Panc1 (cell line): ENCODE measurements at regions not wholly inside any gene's neighbourhood (a gene's known extent, or its start where the extent isn't known, plus 50 kb on each side); places are given as distances from the start of the nearest gene placed in this dataset.

ENCODE experiments used
- CTCF ChIP-seq: fragments of 450-650 bp; IDR thresholded peaks from 2 replicates; pipeline ENCODE4 v1.5.1; 2017; ENCODE audit warnings: mild to moderate bottlenecking
- POLR2AphosphoS5 ChIP-seq: IDR thresholded peaks from 2 replicates; pipeline ENCODE4 v1.6.1; 2012; ENCODE audit warnings: mild to moderate bottlenecking, low read depth, low read length, moderate library complexity
- REST ChIP-seq, 2 experiments: IDR thresholded peaks; 2 replicates each; pipeline ENCODE4 v1.6.1; 2011 to 2012; ENCODE audit warnings: low read depth in 2 of 2, control low read depth in 1 of 2, low read length in 1 of 2, mild to moderate bottlenecking in 1 of 2, moderate library complexity in 1 of 2; ENCODE audit not compliant: insufficient read depth in 1 of 2

- no peak for TF ChIP-seq CTCF
- no peak for TF ChIP-seq POLR2AphosphoS5
- TF ChIP-seq REST (IDR thresholded peaks at IDR 0.05; ENCODE audit: insufficient read depth in 1 of 2, low read depth in 2 of 2, low read length in 1 of 2) = no peak
These were observed 103.9 kb upstream of the DUSP10 start for GRCh38 chr1:221845650-221846371.
